ENCODE measurements at regions not wholly inside any gene's neighbourhood (a gene's known extent, or its start where the extent isn't known, plus 50 kb on each side); places are given as distances from the start of the nearest gene placed in this dataset.

DNA sequence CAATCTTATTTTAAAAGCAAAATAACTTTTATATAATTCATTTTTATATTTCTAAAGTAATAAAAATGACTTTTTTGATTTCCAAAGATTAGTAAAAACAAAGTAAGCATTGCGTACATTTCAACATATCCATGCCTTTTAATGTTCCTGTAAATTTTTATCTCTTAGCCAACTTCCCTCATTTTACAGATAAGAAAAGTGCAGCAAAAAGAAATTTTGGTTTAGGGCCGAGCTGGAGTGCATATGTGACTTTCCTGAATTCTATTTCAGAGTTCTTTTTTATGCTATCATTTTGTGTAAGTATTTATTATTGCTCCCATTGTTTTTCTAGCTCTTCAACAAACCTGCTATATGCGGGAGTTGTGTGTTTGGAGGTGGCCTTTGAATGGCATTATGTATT is 195.3 kb downstream of the NHLRC3 start:
- no peak for DNase-seq (ENCODE audit: low read depth)

DNA sequence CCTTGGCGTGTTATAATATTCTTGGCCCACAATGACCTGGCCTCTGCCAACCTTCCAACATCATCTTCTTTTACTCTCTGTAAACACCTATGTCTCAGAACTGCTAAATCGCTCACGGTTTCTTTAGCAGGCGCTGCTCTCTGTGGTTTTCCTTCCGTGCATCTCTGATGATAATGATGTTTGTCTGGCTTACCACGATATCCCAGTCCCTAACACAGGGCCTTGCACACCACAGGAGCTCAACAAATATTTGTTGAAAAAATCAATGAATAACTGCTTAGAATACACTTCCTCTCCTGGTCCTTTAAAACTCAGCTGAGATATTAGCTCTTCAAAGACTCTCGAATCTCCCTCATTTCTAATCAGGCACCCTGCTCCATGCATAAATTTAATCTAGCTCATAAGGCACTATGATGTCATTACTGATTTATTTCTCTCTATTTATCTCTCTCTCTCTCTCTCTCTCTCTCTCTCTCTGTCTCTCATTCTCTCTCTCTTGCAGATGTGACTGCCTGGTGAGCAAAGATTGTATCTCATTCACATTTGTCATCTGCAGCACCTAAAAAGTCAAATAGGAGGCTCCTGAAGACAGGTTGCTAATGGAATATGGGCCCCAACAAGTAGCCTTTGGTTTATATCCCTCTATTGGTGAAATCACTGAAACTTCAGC is 206.4 kb downstream of the NHLRC3 start:
- no peak for DNase-seq (ENCODE audit: low read depth)

DNA sequence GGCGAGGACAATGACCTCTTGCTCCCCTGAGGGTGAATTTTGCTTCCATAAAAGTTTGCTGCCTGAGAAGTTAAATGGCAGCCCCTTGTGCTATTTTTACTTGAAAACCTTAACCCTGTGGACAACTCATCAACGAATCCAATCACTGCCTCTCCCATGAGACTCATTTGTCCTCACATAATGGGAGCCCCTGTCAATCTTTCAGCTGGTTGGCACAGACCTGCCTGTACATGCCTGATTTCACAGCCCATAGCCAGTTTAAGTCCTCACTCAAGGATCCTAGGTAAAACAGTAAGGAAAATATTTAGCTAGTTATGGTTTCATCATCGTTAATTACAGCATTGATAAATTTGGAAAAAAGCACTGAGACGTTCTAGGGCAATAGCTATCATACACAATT is 207.4 kb downstream of the NHLRC3 start:
- DNase-seq (ENCODE audit: low read depth): no peak

DNA sequence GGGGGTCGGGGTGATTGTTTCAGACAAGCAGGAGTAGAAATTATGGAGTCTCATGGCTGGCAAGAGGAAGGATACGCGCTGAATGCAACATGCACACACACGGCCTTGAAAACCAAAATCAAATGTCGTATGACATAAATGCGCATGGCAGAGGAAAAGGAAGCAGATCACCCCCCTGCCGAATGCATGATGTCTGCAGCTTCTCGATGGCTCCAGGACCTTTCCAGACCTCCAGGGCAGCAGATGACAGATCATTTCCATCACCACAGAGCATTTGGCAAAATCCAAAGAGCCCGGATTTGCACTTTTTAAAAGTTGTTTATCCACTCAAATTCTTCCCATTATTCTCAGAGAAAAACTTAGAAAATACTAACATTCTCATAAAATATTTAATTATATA is 211.7 kb downstream of the NHLRC3 start:
- no peak for DNase-seq (ENCODE audit: low read depth)

DNA sequence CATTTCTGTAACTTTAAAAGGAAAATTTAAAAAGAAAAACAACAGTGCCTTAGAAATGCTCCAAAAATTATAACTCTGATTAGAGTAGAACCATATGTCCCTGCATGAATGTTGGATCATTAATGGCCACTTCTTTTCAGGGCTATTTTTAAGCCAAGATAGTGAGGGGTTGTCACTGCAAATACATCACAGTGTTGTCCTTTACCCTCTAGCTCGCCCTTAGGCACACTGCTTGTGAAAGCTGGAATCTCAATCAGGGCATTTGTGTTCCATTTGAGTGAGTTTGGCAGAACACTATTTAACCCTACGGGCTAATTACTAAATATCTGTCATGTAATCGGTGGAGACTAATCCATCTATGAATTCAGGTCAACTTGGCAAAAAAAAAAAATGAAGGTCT is 212.2 kb downstream of the NHLRC3 start:
- no peak for DNase-seq (ENCODE audit: low read depth)

DNA sequence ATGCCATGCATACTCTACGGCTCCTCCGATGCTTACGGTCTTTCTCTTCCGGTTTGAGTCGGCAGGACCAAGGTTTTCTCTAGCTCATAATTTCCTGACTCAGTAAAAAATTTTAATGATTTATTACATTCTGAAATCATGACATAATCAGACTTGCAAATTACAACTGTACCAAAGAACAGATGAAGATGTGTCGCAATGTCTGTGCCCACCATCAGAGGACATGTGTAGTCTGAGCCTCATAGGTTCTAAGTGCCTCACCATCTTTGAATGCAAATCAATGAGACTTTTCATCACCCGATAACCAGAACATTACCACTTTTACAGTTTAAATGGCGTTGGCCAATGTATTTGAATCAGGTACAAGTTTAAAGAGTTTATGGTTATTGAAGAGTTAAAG is 213.1 kb downstream of the NHLRC3 start:
- DNase-seq (ENCODE audit: low read depth): no peak

DNA sequence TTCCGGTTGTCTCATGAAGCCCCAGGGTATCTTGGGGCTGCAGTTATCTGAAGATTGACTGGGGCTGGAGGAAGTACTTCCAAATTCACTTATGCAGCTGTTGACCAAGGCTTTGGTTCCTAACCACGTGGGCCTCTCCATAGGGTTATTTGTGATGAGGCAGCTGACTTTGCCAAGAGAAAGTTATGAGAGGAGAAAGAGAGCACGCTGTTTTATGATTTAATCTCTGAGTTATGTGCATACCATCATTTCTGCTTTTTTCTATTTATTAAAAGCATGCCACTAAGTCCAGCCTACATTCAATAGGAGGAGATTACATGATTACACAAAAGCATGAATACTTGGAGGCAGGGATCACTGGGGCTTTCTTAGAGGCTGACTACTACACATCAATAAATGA is 215.5 kb downstream of the NHLRC3 start:
- DNase-seq (ENCODE audit: low read depth): peak; percentile 5

DNA sequence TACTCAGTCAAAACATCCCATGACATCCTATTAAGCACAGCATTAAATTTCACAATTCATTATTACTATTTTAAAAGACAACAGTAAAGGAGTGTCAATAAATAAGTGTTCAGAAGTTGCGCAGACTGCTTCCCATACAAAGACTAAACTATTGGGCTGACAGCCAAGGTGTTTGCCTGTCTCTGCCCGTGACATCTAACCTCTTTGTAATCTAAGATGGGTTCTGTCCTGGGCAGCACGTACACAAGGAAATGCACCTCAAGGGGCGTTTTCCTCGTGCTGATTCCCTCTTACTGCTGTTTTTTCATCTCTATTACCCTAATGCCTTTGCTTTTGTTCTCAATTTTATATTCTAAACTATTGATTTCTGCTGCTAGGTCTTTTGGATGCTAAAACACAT is 216.3 kb downstream of the NHLRC3 start:
- DNase-seq (ENCODE audit: low read depth): no peak

DNA sequence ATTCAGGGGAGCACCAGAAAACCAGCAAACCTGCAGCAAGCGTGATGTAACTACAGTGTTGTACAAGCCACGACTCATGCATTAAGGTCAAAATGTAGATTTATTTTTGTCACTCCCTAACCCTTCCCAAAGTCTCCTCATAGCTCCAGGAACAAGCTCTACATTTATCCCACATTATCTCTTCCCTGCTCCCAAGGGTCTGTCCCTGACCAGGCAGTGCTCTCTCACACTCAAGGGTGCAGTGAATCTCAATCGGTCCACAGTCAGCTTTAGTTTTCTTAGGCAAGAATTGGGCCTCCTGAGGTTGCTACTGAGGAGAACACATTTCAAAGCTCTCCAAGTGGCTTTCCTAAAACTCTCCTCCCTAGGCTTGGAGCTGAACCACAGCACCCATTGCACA is 219.4 kb downstream of the NHLRC3 start:
- DNase-seq (ENCODE audit: low read depth): no peak

DNA sequence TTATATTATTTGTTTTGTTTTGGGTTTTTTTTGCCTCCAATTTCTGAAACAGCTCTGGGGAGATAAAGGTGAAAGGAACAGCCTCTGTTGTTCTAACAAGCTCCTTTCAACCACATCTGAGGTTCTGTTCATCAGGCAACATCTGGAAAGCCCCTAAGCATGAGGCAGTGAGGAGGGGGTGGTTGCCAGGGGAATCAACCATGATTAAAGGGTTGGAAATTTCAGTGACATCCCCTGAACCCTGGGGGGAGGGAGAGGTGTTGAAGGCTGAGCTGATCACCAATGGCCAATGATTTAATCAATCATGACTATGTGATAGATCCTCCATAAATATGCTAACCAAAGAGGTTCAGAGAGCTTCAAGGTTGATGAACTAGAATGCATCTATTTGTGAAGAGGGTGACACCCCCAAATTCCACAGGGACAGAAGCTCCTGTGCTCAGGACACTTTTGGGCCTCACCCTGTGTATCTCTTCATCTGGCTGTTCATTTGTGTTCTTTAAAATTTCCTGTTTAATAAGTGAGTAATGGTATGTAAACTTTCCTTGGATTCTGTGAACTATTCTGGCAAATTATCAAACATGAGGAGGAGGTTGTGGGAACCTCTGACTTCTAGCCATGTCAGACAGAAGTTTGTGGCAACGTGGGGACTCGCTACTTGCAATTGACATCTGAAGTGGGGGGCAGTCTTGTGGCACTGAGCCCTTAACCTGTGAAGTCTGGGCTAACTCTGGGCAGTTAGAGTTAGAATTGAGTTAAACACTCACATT is 221.3 kb downstream of the NHLRC3 start:
- no peak for DNase-seq (ENCODE audit: low read depth)

DNA sequence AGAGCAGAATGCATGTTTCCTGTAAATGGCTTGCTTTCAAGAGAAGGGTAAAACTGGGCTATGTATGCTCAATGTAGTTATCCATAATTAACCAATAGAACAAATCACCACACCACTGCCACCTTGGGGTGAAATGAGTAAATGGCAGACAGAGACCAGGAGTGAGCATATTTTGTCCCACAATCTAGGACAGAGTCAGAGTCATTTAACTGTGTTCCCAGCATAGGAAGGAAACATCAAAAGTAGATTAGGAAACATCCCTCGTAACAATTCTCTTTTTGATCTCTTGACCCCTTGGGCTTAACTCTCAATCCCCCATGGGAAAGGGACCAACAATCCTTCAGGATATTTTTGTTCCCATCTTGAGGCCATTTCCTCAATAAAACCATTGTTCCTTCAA is 224.8 kb downstream of the NHLRC3 start:
- peak; percentile 6 for DNase-seq (ENCODE audit: low read depth)

DNA sequence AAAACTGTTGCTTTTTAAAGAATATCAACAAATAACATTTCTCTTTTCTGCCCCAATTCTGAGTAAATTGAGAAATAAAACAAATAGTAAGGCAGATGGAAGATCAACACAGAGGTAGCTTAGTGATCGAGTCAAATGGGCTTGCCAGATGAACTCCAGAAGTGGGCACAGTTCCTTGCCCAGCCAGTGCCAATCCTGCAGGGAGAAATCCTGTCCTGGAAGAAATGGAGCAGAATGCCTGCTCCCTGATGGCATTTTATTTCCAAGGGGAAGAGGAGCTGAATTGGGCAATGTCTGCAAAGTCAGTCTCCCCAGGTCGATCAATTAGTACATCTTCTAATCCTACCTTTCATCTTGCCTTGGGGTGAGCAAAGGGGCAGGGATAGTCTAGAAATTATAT is 225.3 kb downstream of the NHLRC3 start:
- no peak for DNase-seq (ENCODE audit: low read depth)

DNA sequence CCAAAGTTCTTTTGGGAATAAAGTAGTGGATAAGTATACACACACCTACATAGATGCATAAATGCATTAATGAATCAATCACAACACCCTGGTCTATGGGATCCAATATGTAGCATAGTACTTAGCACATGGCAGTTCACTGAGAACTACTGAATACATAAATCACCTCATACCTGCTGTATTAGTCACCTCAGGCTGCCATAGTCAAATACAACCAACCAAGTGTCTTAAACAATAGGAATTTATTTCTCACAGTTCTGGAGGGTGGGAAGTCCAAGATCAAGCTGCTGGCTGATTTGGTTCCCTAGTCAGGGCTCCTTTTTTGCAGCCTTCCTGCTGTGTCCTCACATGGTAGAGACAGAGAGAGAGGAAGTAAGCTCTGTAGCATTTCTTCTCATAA is 228.2 kb downstream of the NHLRC3 start:
- no peak for DNase-seq (ENCODE audit: low read depth)

DNA sequence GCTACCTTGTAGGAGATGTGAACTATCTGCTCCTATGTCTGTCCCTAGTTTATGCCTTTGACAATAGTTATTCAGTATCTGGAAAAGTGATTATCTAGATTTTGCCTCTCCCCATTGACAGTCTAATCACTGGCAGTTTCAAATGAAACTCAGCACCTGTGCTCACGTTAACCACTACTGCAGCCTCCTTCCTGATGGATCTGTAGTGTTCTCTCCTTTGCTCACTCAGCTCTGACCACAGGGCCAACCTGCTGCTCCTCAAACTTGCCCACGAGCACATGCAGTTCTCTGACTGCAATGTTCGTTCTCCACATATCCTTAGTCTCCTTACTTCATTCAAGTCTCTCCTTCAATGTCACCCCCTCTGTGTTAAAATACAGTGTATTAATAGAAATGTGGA is 230.1 kb downstream of the NHLRC3 start:
- DNase-seq (ENCODE audit: low read depth): no peak

DNA sequence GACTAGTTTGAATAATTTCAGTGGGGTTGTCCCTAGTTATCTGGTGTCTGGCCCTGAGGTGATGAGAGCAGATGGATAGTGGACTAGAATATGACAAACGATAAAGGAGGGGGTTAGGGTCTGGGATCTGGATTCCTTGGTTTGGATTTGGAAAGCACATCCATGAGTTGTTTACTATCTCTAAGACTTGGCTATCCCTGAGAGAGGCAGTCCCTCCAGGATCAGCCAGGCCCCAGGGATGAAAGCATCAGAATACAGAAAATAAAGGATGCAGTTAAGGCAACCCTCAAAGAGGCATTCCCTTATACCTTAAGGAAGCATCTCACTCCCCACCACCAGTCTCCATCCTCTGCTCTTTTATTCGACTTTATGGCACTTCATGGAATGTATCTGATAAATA is 230.7 kb downstream of the NHLRC3 start:
- DNase-seq (ENCODE audit: low read depth): no peak

DNA sequence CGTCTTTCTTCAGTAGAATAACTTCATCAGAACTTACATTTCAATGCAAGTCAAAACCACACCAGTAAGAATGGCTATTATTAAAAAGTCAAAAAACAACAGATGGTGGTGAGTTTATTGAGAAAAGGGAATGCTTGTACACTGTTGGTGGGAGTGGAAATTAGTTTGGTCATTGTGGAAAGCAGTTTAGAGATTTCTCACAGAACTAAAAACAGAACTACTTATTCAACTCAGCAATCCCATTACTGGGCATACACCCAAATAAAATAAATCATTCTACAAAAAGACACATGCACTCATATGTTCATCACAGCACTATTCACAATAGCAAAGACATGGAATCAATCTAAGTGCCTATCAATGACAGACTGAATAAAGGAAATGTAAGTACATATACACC is 231.2 kb downstream of the NHLRC3 start:
- DNase-seq (ENCODE audit: low read depth): no peak

DNA sequence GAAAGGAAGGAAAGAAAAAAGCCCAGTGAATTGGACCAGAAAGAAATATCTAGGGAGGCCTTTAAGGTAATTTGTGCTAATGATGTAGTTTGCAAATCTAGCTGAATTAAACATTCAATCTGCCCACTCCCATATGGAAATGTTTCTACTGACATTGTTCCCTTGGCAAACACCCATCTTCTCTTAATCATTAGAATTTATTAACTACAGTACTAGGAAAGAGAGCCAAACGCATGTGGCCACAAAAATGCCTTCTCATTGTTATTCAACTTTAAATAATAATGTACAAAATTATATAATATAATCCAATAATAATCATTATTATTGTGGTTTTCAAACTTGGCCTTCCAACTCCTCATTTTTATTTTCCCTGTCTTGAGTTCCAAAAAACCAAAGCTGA is 234.7 kb downstream of the NHLRC3 start:
- DNase-seq (ENCODE audit: low read depth): no peak

DNA sequence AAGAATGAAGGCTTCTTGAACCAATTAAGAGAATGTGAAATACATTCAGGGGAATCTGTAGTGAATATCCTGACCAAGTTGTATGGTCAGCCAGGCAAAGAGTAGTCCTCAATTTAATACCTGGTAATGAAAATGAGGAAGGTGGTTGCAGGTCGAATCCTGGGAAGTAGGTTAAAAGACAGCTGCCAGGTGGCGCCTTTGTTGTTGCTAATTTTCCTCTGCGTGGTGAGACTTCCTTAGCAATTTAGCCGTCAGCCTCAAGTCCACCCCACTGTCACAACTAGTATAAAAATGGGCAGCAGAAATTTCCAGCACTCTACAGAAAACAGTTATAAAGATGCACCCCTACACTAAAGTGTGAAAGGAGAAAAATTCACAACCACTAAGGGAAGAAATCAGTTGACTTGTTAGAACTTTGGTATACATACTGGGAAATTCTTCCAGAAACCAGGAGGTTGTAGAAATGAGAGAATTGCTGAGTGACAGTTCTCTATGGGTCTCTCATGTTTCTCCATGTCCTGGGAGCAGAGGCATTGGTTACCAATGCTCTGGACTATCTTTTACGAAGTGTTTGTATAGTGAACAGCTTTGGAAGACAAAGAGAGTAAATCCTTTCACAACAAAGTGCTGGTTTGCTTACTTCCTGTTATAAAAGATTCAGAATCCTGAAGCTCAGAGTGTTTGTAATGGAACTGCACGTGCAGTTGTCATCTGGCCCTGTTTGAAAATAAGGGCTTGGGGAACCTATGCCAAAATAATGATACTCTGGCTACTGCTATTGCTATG is 235.9 kb downstream of the NHLRC3 start:
- no peak for DNase-seq (ENCODE audit: low read depth)

DNA sequence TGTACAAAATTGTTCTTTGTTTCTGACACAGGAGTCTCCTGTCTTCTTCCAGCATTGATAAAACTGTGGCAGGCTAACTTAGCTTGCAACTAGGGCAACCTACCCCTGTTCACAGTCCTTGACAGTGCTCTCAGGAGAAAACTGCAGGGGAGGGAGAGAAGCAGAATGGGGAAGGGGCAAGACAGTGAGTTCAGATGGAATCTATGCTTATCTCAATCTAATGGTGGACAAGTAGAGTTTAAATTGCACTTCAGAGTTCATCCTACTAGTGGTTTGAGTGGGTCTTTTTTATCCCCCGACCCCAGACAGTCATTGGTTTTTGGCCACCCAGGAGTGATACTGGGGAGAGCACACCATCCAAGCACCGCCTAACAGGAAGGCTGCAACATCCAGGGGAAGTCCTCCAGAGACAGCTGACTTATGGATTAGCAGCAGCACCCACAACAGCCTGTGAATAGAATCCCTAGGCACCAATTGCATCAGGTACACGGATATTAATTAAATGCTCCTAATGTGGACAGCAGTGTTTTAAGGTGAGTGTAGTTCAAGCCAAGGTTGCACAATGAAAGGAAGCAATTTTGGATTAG is 236.6 kb downstream of the NHLRC3 start:
- no peak for DNase-seq (ENCODE audit: low read depth)

DNA sequence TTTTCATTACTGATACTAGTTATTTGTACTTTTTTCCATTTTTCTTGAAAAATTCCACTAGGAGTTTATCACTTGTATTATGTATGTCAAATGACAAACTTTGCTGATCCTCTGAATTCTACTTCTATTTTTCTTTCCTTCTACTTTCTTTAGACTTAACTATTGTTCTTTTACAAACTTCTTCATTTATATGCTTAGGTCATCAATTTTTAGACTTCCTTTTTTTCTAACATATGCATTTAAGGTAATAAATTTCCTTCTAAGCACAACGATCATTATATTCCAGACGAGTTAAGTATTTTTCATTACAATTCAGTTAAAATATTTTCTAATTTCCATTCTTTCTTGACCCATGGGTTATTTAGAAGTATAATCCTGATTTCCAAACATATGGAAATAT is 240.8 kb downstream of the NHLRC3 start:
- DNase-seq (ENCODE audit: low read depth): no peak

DNA sequence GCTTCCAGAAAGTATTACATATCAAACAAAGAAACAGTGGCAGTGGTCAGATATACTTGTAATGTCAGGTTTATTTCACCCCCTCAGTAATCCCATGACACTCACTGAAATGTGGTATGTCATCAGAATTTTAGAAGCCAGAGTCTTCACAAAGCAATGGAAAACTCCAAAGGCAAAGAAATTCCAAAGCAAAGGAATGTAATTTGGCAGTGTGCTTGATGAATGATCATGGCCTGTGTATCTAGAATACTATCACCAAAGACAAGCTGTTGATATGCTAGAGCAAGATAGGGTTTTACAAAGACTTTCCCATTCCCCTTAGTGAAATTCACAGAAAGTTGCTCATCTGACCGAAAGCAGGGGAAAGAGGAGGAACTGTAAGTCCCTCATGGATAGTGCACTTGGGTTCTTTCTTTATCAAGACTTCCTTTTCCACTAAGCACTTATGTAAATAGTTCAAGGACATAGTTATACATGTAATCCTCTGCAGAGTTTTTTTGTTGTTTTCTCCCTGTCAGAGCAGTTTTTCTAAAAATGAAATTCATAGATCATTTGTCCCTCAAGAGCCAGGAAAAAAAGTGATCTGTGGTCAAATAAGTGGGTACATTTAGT is 243.4 kb downstream of the NHLRC3 start:
- no peak for DNase-seq (ENCODE audit: low read depth)

DNA sequence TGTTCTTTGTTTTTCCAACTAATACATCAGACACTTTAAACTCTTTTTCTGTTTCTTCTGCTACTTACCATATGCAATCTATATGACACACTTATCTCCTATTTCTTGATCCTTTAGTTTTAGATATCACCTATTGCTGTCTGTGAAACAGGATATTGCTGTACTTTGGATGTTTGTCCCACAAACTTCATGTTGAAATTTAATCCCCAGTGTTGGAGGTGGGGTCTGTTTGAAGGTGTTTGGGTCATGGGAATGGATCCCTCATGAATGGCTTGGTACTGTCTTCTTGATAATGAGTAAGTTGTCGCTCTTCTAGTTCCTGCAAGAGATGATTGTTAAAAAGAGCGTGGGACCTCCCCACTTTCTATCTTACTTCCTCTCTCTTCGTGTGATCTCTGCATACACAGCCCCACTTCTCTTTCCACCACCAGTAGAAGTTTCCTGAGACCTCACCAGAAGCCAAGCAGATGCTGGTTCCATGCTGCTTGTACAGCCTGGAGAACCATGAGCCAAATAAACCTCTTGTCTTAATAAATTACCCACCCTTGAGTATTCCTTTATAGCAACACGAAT is 244.2 kb downstream of the NHLRC3 start:
- no peak for DNase-seq (ENCODE audit: low read depth)
